Mesenchymal stem cell (in vitro differentiated cells and primary cell): ENCODE measurements at regions not wholly inside any gene's neighbourhood (a gene's known extent, or its start where the extent isn't known, plus 50 kb on each side); places are given as distances from the start of the nearest gene placed in this dataset.

Experiments
- DNase-seq: peaks from one replicate; pipeline ENCODE4 v3.0.0-alpha.2; 2013
- H2AFZ ChIP-seq: one replicate; pipeline ENCODE4 v1.6.1; 2013; ENCODE audit warnings: low read depth, mild to moderate bottlenecking, control low read depth, inconsistent platforms, low read length, moderate library complexity
- H2AK5ac ChIP-seq: 2 replicates; pipeline ENCODE4 v1.6.1; 2013; ENCODE audit warnings: low read length, moderate library complexity, mild to moderate bottlenecking, inconsistent platforms; ENCODE audit not compliant: severe bottlenecking
- H2BK120ac ChIP-seq: one replicate; pipeline ENCODE4 v1.6.1; 2013; ENCODE audit warnings: low read depth, mild to moderate bottlenecking, inconsistent platforms, low read length, moderate library complexity
- H2BK12ac ChIP-seq, 2 experiments: one replicate each; pipeline ENCODE4 v1.6.1; 2013; ENCODE audit warnings: inconsistent platforms in 2 of 2, low read length in 2 of 2, mild to moderate bottlenecking in 2 of 2, moderate library complexity in 2 of 2, control low read depth in 1 of 2
- H2BK15ac ChIP-seq: one replicate; pipeline ENCODE4 v1.6.1; 2013; ENCODE audit warnings: mild to moderate bottlenecking, low read depth, inconsistent platforms; ENCODE audit not compliant: poor library complexity, severe bottlenecking
- H2BK5ac ChIP-seq: 2 replicates; pipeline ENCODE4 v1.6.1; 2013; ENCODE audit warnings: low read depth, mild to moderate bottlenecking, low read length, control low read depth, inconsistent platforms; ENCODE audit not compliant: poor library complexity, severe bottlenecking
- H3K14ac ChIP-seq, 2 experiments: one replicate each; pipeline ENCODE4 v1.6.1; 2013; ENCODE audit warnings: inconsistent platforms in 2 of 2, low read length in 2 of 2, control low read depth in 1 of 2, mild to moderate bottlenecking in 1 of 2, moderate library complexity in 1 of 2
- H3K18ac ChIP-seq, 2 experiments: one replicate each; pipeline ENCODE4 v1.6.1; 2013; ENCODE audit warnings: inconsistent platforms in 2 of 2, low read length in 2 of 2, control low read depth in 1 of 2, low read depth in 1 of 2, mild to moderate bottlenecking in 1 of 2
- H3K23ac ChIP-seq, 2 experiments: one replicate each; pipeline ENCODE4 v1.6.1; 2013; ENCODE audit warnings: inconsistent platforms in 2 of 2, low read length in 2 of 2, mild to moderate bottlenecking in 2 of 2, moderate library complexity in 2 of 2, control low read depth in 1 of 2
- H3K27ac ChIP-seq: 2 replicates; pipeline ENCODE4 v1.5.1; 2013; ENCODE audit warnings: mild to moderate bottlenecking, moderate library complexity, low read length, control low read depth, inconsistent platforms; ENCODE audit not compliant: poor library complexity, severe bottlenecking
- H3K27me3 ChIP-seq, 2 experiments: 2 replicates each; pipeline versions ENCODE4 v1.6.1 to v1.7.0; 2013; ENCODE audit warnings: low read length in 2 of 2, mild to moderate bottlenecking in 2 of 2, moderate library complexity in 2 of 2, control low read depth in 1 of 2, inconsistent platforms in 1 of 2; ENCODE audit not compliant: control insufficient read depth in 1 of 2, insufficient read depth in 1 of 2
- H3K36me3 ChIP-seq, 2 experiments: 2 replicates each; pipeline versions ENCODE4 v1.6.1 to v1.7.0; 2013; ENCODE audit warnings: low read length in 2 of 2, control low read depth in 1 of 2, inconsistent platforms in 1 of 2, low read depth in 1 of 2, mild to moderate bottlenecking in 1 of 2; ENCODE audit not compliant: insufficient read depth in 2 of 2, control insufficient read depth in 1 of 2
- H3K4ac ChIP-seq, 2 experiments: one replicate each; pipeline ENCODE4 v1.6.1; 2013; ENCODE audit warnings: inconsistent platforms in 2 of 2, low read length in 2 of 2, mild to moderate bottlenecking in 2 of 2, moderate library complexity in 2 of 2, control low read depth in 1 of 2, low read depth in 1 of 2
- H3K4me1 ChIP-seq: 2 replicates; pipeline ENCODE4 v1.6.1; 2013; ENCODE audit warnings: low read depth, low read length, control low read depth; ENCODE audit not compliant: control insufficient read depth, insufficient read depth
- H3K4me2 ChIP-seq: 2 replicates; pipeline ENCODE4 v1.6.1; 2013; ENCODE audit warnings: low read length, mild to moderate bottlenecking, inconsistent platforms; ENCODE audit not compliant: poor library complexity, severe bottlenecking
- H3K4me3 ChIP-seq, 2 experiments: 2 replicates each; pipeline versions ENCODE4 v1.5.1 to v1.7.0; 2013; ENCODE audit warnings: low read length in 2 of 2, mild to moderate bottlenecking in 2 of 2, control low read depth in 1 of 2, low read depth in 1 of 2; ENCODE audit not compliant: insufficient read depth in 1 of 2
- H3K79me1 ChIP-seq: replicated peaks from 2 replicates; pipeline ENCODE4 v1.6.1; 2013; ENCODE audit warnings: mild to moderate bottlenecking, control low read depth, low read length, inconsistent platforms; ENCODE audit not compliant: poor library complexity, severe bottlenecking
- H3K9ac ChIP-seq: 2 replicates; pipeline ENCODE4 v1.7.0; 2013; ENCODE audit warnings: mild to moderate bottlenecking, low read length, moderate library complexity
- H3K9me3 ChIP-seq: 2 replicates; pipeline ENCODE4 v1.7.0; 2013; ENCODE audit warnings: mild to moderate bottlenecking, low read length; ENCODE audit not compliant: control insufficient read depth
- H4K8ac ChIP-seq: one replicate; pipeline ENCODE4 v1.6.1; 2013; ENCODE audit warnings: inconsistent platforms, mild to moderate bottlenecking, low read length, moderate library complexity
- H4K91ac ChIP-seq: one replicate; pipeline ENCODE4 v1.6.1; 2013; ENCODE audit warnings: mild to moderate bottlenecking, low read length, inconsistent platforms
- WGBS: methylation state at CpG from one replicate; pipeline ENCODE4 v1.1.7; 2013; ENCODE audit warnings: mixed read lengths; 5-methylcytosine and 5-hydroxymethylcytosine counted together

DNA sequence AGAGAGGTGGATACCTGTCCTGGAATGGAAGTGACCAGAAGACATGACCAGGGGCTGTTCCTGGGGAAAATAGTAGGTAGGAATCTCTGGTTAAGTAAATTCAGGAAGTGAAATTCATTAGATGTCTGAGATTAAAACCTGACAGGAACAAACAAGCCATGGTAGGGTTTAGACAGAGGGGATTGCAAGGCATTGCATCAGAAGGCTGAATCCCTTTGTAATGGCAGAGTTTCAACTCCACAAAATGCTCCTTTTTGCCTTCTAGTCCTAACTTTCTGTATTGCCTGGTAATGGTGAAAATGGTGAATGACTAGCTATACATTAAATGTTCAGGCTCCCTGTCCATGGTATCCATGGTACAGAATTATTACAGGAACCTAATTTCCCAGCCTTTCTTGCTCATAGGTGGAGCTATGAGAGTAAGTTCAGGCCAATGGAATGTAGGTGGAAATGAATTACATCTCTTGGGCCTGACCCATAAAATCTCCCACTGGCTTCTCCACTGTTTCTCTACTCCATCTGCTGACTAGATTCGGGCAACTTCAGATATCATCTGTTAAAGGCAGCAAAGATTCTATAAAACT lies 113.4 kb upstream of the CNTLN start:
- Histone ChIP-seq H3K36me3 (no peaks in the 10 kb centered on the region), H3K79me1 (no peaks in the 10 kb centered on the region), H3K4me1 (no peaks in the 10 kb centered on the region), H2AFZ (no peak overlapping the region), H4K91ac (no peak overlapping the region), H3K4me2 (no peak overlapping the region), H3K27ac (no peak overlapping the region), H3K9ac (no peak overlapping the region), H4K8ac (no peak overlapping the region), H3K27me3 (no peaks in the 10 kb centered on the region), H3K9me3 (peaks cover 2% of the 10 kb centered on the region), H2BK5ac (no peak overlapping the region), H2BK120ac (no peak overlapping the region), H3K23ac (no peak overlapping the region), H2BK12ac (no peak overlapping the region), H2AK5ac (no peak overlapping the region), H3K4ac (no peak overlapping the region), H3K4me3 (no peak overlapping the region), H2BK15ac (no peak overlapping the region), H3K18ac (no peak overlapping the region), H3K14ac (no peak overlapping the region)
- no CpG with 5 or more reads among the region's 1 CpG for WGBS
- peak; percentile 10 for DNase-seq

DNA sequence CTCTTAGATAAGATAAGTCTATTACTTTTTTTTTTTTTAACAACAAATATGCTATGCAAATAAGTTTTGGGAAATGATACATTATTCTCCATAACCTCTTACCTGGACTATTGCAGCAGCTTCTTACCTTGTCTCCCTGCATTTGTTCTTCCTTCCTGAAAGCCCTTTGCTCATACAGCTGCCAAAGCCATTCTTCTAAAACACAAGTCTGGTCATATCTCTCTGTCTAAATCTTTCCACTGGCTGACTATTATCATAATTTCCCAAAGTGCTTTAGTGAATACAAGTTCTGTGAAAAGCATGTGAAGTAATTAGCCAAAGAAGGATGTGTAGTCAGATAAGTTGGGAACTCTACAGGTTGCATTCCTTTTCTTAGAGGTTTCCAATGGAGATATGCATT lies 115.4 kb upstream of the CNTLN start:
- DNase-seq, result no peak
- Histone ChIP-seq H3K27ac (no peak overlapping the region), H4K8ac (no peak overlapping the region), H2AK5ac (no peak overlapping the region), H3K14ac (no peak overlapping the region), H3K23ac (no peak overlapping the region), H3K4me3 (peak overlapping the region in 1 of 2 experiments; percentile 52), H3K9ac (peak overlapping the region; percentile 90), H3K36me3 (no peaks in the 10 kb centered on the region), H2AFZ (no peak overlapping the region), H2BK15ac (no peak overlapping the region), H2BK12ac (no peak overlapping the region), H3K9me3 (peaks cover 2% of the 10 kb centered on the region), H3K79me1 (no peaks in the 10 kb centered on the region), H3K4me1 (no peaks in the 10 kb centered on the region), H3K27me3 (no peaks in the 10 kb centered on the region), H3K4me2 (no peak overlapping the region), H2BK5ac (no peak overlapping the region), H3K18ac (no peak overlapping the region), H3K4ac (no peak overlapping the region), H2BK120ac (no peak overlapping the region), H4K91ac (no peak overlapping the region)

DNA sequence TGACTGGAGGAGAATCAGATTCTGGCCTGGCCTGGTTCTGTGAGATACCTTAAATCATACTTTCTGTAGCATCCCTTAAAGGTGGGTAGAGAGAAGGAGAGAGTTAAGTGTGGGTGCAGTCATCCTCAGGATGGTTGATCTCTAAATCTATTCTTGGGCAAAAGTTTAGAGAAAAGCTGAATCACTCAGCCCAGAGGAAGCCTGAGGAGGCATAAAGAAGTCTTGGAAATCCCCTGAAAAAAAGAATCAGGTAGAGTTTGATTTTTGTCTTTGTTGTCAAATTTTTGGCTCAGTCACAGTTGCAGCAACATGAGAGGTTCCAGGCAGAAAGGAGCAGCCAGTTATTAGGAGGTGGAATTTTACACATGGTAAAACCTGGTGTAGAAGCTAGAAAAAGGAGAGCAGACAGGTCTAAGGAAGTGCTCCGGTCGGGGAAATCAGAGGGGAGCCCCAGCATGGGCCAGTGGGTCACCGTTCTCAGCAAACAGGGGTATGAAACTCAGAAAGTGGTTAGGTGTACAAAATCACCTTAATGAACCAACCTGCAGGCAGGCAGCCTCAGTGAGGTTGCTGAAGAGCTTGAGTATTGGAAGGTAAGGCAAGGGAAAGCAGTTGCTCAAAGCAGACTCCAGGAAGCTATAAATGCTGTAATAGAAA lies 116.2 kb upstream of the CNTLN start:
- Histone ChIP-seq H3K4me3 (peak overlapping the region in 1 of 2 experiments; percentile 52), H3K23ac (no peak overlapping the region), H3K27me3 (no peaks in the 10 kb centered on the region), H3K4me1 (no peaks in the 10 kb centered on the region), H2BK120ac (no peak overlapping the region), H4K91ac (no peak overlapping the region), H3K14ac (no peak overlapping the region), H4K8ac (no peak overlapping the region), H3K18ac (no peak overlapping the region), H3K9ac (peak overlapping the region; percentile 90), H3K4ac (no peak overlapping the region), H2BK5ac (no peak overlapping the region), H3K36me3 (no peaks in the 10 kb centered on the region), H3K4me2 (no peak overlapping the region), H3K79me1 (no peaks in the 10 kb centered on the region), H3K27ac (no peak overlapping the region), H2BK15ac (no peak overlapping the region), H2AK5ac (no peak overlapping the region), H3K9me3 (no peaks in the 10 kb centered on the region), H2AFZ (no peak overlapping the region), H2BK12ac (no peak overlapping the region)
- WGBS, result 99% methylated on average over 3 of the region's 3 CpGs
- DNase-seq, result no peak

DNA sequence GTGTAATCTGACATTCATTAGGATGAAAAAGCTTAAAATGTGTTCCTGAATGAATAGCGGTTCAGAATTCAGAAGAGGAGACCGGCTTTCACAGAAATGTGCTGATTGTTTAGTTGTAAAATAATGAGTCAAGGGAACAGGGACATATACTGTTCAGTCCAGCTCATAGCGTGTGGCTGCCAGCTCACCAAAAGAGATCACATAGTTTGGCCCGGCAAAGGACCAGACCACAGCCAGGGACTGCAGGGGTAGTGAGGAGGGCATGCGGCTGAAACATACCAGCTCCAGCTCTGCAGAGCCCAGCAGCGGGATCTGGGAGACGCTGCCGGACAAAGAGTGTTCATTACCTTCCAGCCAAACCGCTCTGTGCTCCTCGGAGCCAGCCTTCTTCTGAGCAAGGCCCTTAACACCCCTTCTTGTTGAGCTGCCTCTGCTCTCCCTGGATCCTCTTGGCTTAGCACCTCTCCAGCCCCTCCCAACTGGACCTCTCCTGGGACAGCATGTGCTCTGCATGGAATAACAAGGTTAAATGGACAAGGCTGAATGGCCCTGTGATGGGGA lies 116.8 kb upstream of the CNTLN start:
- no peak overlapping the region for H4K8ac ChIP-seq
- no peaks in the 10 kb centered on the region for H3K4me1 ChIP-seq
- no peak overlapping the region for H3K23ac ChIP-seq
- no peak overlapping the region for H2BK5ac ChIP-seq
- H3K4me2 ChIP-seq, result no peak overlapping the region
- H3K9ac ChIP-seq, result peak overlapping the region; percentile 90
- no peak overlapping the region for H2BK15ac ChIP-seq
- WGBS, result 92% methylated on average over 10 of the region's 10 CpGs
- no peaks in the 10 kb centered on the region for H3K9me3 ChIP-seq
- no peak overlapping the region for H2BK12ac ChIP-seq
- H3K4ac ChIP-seq, result no peak overlapping the region
- no peaks in the 10 kb centered on the region for H3K36me3 ChIP-seq
- H2BK120ac ChIP-seq, result no peak overlapping the region
- H3K18ac ChIP-seq, result no peak overlapping the region
- no peaks in the 10 kb centered on the region for H3K27me3 ChIP-seq
- H3K79me1 ChIP-seq, result no peaks in the 10 kb centered on the region
- H3K14ac ChIP-seq, result peak overlapping the region in 1 of 2 experiments; percentile 1
- no peak overlapping the region for H3K27ac ChIP-seq
- no peak overlapping the region for H4K91ac ChIP-seq
- no peak for DNase-seq
- no peak overlapping the region for H2AK5ac ChIP-seq
- H3K4me3 ChIP-seq, result peak overlapping the region in 1 of 2 experiments; percentile 52
- no peak overlapping the region for H2AFZ ChIP-seq
